HEK293 (cell line): ENCODE measurements at regions not wholly inside any gene's neighbourhood (a gene's known extent, or its start where the extent isn't known, plus 50 kb on each side); places are given as distances from the start of the nearest gene placed in this dataset.

Source experiments
- KLF1 ChIP-seq: fragments of 450-650 bp; formaldehyde crosslinking; IDR thresholded peaks from 2 replicates; pipeline ENCODE4 v1.5.1; 2016; ENCODE audit warnings: missing biosample characterization, missing genetic modification characterization
- YY1 ChIP-seq: fragments of 450-650 bp; formaldehyde crosslinking; IDR thresholded peaks from 2 replicates; pipeline ENCODE4 v1.5.1; 2018; ENCODE audit warnings: missing biosample characterization, missing genetic modification characterization
- ZBTB7A ChIP-seq: fragments of 450-650 bp; formaldehyde crosslinking; IDR thresholded peaks from 2 replicates; pipeline ENCODE4 v1.5.1; 2016; ENCODE audit warnings: low read depth, missing biosample characterization, missing genetic modification characterization
- ZFP41 ChIP-seq: fragments of 450-650 bp; formaldehyde crosslinking; IDR thresholded peaks from 2 replicates; pipeline ENCODE4 v1.5.1; 2016; ENCODE audit warnings: missing biosample characterization, missing genetic modification characterization, borderline replicate concordance
- ZNF140 ChIP-seq: fragments of 450-650 bp; formaldehyde crosslinking; IDR thresholded peaks from 2 replicates; pipeline ENCODE4 v1.5.1; 2016; ENCODE audit warnings: missing biosample characterization, missing genetic modification characterization
- ZNF292 ChIP-seq: fragments of 450-650 bp; formaldehyde crosslinking; IDR thresholded peaks from 2 replicates; pipeline ENCODE4 v1.5.1; 2016; ENCODE audit warnings: low read depth, missing biosample characterization, missing genetic modification characterization, borderline replicate concordance
- ZNF530 ChIP-seq: fragments of 450-650 bp; formaldehyde crosslinking; IDR thresholded peaks from 2 replicates; pipeline ENCODE4 v1.5.1; 2016; ENCODE audit warnings: low read depth, missing biosample characterization, missing genetic modification characterization
- ZNF548 ChIP-seq: fragments of 450-650 bp; formaldehyde crosslinking; IDR thresholded peaks from 2 replicates; pipeline ENCODE4 v1.5.1; 2016; ENCODE audit warnings: missing biosample characterization, missing genetic modification characterization
- TF ChIP-seq, protein P1 (sequence below): fragments of 450-650 bp; formaldehyde crosslinking; IDR thresholded peaks from 2 replicates; pipeline ENCODE4 v1.5.1; 2016; ENCODE audit warnings: missing biosample characterization, missing genetic modification characterization
- TF ChIP-seq, protein P2 (sequence below): fragments of 450-650 bp; formaldehyde crosslinking; IDR thresholded peaks from 2 replicates; pipeline ENCODE4 v1.5.1; 2016; ENCODE audit warnings: missing biosample characterization, missing genetic modification characterization

DNA sequence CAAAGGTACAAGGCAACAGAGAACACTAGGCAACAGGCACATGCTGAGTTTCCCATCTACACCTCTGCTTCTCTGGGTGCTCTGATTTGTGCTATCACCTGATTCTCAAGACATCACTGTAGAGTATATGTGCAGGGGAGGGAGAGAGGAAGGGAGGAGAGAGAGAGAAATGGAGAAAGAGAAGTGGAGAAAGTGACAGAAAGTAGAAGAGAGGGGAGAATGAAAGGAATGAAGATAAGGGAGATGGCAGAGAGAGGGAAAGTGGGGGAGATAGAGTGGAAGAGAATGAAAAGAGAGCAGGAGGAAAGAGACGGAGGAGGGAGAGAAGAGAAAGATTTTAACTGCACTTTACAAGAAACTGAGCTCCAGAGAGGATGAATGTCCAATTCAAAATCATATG, 340.7 kb upstream of the CDH5 start:
- TF ChIP-seq ZNF292 (tag by site-specific recombination) (no peak), YY1 (tag by site-specific recombination) (no peak), ZFP41 (tag by site-specific recombination) (no peak), ZBTB7A (tag by site-specific recombination) (no peak), KLF1 (tag by site-specific recombination) (no peak), ZNF140 (no peak), ZNF548 (tag by site-specific recombination) (no peak), ZNF530 (tag by site-specific recombination) (no peak)
- TF ChIP-seq, protein P1, sequence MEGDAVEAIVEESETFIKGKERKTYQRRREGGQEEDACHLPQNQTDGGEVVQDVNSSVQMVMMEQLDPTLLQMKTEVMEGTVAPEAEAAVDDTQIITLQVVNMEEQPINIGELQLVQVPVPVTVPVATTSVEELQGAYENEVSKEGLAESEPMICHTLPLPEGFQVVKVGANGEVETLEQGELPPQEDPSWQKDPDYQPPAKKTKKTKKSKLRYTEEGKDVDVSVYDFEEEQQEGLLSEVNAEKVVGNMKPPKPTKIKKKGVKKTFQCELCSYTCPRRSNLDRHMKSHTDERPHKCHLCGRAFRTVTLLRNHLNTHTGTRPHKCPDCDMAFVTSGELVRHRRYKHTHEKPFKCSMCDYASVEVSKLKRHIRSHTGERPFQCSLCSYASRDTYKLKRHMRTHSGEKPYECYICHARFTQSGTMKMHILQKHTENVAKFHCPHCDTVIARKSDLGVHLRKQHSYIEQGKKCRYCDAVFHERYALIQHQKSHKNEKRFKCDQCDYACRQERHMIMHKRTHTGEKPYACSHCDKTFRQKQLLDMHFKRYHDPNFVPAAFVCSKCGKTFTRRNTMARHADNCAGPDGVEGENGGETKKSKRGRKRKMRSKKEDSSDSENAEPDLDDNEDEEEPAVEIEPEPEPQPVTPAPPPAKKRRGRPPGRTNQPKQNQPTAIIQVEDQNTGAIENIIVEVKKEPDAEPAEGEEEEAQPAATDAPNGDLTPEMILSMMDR (tag by site-specific recombination), result no peak
- TF ChIP-seq, protein P2, sequence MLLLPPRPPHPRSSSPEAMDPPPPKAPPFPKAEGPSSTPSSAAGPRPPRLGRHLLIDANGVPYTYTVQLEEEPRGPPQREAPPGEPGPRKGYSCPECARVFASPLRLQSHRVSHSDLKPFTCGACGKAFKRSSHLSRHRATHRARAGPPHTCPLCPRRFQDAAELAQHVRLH (tag by site-specific recombination), result no peak
